CD4-positive, alpha-beta T cell treated with Interleukin-15 for 4 hours (primary cell): ENCODE measurements at regions not wholly inside any gene's neighbourhood (a gene's known extent, or its start where the extent isn't known, plus 50 kb on each side); places are given as distances from the start of the nearest gene placed in this dataset.
A peak's percentile ranks its signal among the peaks of the same experiment; 100 is the strongest.
"Not testable (repeated sequence)": the region's sequence is repeated elsewhere in the genome, so short reads cannot be mapped to it uniquely, and the experiment has no call there.

Source experiments
- DNase-seq: peaks from one replicate; pipeline ENCODE4 v3.0.0-alpha.2; 2020; ENCODE audit warnings: low spot score

DNA sequence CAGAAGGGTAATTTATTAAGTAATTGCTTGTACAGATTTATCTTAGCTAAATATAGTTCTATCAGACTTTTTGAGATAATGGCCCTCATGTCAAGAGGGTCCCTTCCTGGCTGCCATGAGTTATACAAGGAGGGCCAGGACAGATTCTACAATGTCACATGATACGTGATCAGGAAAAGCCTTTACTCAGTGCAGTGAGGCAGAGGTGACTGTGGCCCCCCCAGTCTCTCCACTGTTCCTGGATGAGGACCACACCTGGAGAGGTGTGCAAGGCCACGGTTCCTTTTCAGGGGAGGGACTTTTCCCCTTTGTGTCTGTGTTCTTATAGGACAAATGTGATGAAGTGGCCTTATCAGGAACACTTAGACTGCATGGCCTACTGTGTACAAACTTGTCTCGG lies 54.3 kb upstream of the LRCH1 start:
- DNase-seq: no peak

DNA sequence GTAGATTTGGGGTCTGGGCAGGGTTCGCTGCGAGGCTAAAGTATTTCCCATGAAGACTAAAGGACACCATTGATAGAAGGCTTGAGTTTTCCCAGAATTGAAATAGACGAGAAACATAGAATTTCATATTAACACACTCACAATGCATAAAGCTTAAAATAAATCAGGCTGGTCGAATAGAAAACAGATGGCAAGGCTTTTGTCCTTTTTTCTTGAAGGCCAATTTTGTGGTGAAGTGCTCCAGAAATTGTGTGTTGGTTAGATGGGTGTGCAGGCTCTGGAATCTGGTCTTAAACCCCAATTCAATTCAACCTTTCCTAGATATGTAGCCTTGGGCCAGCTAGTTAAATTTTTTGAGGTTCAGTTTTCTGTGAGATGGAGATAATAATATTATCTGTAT lies 56.9 kb upstream of the LRCH1 start:
- DNase-seq: no peak

DNA sequence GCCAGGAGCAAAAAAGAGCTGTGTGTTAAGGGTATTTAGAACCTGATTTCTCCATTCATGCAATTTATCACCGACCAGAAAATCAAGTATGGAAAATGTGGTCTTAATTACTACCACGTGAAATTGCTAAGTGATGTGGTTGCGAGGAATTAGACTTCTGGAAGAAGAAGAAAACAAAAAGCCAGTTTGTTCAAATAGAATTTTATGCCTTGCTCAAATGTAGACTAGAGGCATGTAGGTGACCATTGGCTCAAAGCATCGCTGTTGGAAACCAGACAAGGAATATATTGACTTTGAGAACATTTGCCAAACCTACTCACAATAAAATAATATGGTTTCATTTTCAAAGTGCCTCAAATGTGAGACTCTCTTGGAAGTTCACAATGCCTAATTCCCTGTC lies 57.3 kb upstream of the LRCH1 start:
- no peak for DNase-seq

DNA sequence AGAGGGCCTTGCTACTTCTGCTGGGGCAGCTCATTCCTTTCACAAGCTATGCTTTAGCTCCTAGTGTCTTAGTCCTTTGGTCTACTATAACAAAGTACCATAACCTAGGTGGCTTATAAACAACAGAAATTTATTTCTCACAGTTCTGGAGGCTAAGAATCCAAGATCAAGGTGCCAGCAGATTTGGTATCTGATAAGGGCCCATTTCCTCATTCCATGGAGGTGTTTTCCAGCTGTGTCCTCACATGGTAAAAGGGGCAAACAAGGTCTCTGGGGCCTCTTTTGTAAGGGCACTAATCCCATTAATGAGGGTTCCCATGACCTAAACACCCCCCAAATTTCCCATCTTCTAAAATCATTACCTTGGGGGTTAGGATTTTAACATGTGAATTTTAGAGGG lies 57.9 kb upstream of the LRCH1 start:
- no peak for DNase-seq

DNA sequence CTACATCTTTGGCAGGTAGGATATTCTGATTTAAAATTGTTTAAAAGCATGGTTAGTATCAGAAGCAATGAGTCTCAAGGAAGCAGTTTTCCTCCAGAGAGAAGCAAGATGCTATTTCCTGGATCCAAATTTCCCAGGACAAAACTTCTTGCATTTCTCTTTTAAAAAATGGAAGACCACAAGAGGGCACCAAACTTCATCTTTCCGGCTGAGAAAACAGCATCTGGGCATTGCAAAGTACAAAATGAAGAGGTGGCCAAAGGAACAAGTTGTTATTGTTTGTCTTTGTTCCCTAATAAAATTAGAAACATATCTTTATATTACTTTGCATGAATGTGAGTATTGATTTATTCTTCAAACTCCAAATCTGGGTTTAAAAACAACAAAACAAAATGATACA lies 60.0 kb upstream of the LRCH1 start:
- peak; percentile 33 for DNase-seq

DNA sequence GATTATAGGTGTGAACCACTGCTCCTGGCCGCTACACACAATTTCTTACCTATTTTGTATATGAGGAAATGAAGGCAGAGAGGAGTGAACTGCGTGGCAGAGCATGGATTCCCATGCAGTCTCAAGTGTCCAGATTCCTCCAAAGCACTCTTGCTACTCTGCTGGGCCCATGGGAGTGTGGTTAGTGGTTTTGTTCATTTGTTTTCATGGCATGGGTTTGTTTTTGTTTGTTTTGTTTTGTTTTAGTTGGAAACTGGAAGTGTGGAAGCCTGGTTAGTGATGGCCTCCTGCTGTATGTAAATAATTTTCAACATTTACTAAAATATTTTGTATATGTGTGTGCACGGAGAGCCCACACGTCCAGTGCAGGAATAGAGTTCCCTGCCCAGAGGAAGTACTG lies 61.3 kb upstream of the LRCH1 start:
- no peak for DNase-seq

DNA sequence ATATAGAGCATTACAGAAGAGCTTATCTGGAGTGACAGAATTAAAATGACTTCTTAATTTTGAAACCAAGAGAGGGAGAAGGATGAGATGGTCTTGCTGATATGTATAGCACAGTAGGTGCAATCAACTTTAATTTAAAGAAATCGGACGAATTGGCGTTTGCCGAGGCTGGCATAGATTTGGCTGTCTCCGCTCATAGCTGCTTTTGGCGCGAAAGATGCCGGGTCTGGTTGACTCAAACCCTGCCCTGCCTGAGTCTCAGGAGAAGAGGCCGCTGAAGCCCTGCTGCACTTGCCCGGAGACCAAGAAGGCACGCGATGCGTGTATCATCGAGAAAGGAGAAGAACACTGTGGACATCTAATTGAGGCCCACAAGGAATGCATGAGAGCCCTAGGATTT lies 62.3 kb upstream of the LRCH1 start:
- DNase-seq: not testable (repeated sequence)

DNA sequence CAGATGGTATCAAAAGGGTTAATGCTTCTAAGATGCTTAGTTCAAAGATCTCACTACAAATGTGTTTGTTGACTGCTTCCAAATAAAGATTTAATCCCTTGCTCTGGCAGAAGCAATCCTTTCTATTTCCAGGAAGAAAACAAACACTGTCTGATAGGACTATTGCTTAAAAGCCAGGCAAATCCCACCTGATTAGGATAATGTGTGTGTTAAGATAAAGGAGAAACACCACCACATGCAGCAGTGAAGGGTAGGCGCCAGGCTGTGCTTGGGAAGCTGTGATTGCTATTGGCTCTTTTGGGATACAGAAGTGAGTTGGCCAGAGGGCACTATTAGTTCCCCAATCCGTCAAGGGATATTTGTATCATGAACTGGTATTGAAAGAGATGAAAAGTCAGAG lies 62.8 kb upstream of the LRCH1 start:
- no peak for DNase-seq

DNA sequence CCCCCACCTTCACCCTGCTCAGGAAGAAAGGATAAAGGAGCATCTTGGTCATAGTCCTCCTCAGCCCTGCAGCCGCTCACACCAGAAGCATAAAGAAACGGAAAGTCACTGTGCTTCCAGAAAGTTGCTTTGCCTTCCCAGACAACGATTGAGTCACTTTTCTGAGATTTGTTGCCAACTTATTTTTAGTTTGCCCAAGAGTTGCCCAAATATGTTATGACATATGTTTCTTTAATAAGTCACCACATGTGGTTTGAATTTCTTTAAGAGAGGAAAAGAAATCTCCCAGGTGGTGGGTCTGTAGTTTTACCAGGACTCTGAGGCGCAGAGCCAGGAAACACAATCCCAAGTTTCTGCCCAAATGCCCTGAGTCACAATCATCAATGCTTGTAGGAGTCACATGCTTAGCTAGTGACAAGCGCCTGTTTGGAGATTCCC lies 63.4 kb upstream of the LRCH1 start:
- DNase-seq: no peak

DNA sequence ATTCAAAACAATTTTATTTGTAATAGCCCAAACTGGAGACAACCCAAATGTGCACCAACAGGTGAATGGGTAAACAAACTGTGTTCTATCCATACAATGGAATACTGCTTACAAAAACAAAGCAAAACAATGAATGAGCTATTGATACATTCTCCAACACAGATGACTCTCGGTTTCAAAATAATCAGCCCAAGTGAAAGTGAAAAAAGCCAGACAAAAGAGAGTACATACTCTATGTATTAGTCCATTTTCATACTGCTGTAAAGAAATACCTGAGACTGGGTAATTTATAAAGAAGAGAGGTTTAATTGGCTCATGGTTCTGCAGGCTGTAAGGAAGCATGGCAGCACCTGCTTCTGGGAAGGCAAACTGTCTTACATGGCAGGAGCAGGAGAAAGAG lies 65.2 kb upstream of the LRCH1 start:
- DNase-seq: no peak

DNA sequence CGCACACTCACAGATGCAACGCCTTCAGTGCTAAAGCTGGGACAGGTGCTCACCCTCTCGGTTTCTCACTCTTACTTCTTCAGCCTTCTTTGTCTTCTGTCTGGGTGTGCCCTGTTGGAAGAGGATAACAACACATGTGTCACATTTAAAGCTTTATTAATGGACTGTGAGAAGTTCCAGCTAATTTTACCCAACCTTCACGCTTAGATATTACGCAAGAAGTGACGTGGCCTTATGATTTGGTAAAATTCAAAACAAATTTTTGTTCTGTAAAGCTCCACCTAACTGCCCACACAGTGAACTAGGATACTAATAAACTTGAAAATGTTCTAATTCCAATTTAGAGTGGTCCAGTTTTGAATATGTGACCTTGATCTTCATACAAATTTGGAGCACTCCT lies 66.7 kb upstream of the LRCH1 start:
- DNase-seq: no peak

DNA sequence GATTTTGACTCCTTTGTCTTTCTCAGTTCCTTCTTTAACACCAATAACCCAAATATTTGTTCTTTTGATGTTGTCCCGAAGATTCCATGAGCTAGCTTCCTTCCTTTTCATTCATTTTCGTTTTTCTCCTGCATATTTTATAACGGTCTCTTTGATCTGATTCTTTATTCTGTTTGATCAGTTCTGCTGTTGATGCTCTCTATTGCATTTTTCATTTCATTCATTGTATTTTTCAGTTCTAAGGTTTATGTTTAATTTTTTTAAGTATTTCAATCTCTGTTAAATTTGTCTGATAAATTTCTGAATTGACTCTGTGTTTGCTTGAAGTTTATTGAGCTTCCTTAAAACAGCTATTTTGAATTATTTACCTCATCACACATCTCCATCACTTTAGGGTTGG lies 68.4 kb upstream of the LRCH1 start:
- DNase-seq: no peak

DNA sequence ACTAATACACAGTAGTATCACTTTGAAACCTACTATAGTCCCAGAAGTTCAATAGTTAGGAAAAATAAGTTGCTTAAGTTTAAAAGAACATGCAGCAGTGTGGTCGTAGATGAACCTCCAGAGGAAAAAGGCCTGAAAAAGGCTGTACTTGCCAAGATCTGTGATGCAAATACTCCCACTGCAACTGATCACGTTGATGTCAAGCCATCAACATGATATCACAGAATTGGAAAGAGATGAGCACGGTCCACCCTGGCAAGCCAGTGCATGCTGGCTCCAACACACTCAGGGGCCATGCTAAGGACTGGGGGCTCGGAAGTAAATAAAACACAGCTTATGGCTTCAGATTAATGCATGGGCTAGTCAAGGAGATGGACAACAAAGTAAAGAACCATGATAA lies 71.8 kb upstream of the LRCH1 start:
- DNase-seq: no peak

DNA sequence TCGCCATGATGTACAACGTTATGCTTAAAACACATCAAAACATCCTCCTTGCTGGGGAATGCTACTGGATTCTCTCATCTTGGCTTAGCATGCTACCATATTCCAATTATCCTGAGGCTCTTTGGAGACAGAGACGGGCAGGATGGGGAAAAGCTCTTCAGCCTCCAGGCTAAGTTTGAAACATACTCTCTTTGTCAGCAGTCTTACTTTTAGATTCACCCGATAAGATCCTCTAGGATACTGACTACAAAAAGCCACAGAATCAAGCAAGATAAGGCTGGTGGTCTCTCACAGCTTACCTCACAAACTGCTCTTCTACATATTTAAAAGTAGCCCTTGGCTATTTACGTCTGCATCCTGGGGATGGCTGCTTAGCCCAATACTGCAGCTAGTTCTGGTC lies 72.8 kb upstream of the LRCH1 start:
- no peak for DNase-seq

DNA sequence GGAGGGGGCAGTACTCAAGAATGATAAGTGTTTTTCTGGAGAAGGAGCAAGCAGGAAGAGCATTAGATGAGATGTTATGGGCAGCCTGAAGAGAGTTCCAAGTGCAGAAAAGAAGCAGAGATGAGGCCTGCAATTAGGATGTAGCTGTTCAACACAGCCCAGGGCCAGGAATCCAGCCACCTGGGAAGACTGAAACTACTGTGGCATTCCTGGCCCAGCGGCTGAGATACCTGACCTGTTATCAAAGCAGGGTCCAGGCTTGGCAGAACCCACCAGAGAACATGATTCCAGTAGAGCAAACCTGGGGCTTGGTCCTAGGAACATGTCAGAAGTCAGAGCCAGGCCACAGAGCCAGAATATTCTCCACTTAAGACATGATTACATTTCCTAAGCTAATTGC lies 73.3 kb upstream of the LRCH1 start:
- no peak for DNase-seq

DNA sequence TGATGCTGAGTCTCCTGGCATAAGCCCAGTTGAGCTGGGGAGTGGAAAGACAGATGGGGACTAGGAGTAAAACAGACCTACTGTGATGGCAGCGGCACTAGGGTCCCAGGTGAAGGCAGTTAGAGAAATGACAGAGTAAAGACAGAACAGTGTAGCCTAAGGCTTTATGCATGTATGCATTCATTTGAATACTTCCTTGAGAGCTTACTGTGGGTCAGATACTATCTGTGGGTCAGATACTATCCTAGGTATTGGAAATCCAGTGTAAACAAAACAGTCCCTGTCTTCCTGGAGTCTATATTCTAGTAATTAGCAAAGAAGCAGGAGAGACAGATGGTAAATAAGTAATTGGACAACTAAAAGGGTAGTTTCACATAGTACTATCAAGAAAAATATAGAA lies 73.7 kb upstream of the LRCH1 start:
- no peak for DNase-seq

DNA sequence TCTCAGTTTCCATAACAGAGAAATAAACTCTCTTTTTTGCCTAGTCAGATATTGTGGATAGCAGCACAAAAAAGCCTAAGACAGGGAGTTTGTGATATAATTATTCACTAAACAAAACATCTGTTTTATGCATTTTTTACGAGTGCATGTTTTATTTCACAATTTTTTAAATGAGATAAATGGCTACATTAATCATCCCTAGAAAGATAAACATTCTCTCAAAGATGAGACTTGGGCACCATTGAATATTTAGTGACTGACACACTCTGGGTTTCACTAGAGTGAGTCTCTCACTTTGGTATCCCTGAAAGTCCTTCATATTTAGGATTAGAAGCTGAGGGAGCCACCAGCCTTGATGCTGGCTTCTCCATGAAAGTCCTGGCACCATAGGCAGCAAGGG lies 74.3 kb upstream of the LRCH1 start:
- DNase-seq: no peak

DNA sequence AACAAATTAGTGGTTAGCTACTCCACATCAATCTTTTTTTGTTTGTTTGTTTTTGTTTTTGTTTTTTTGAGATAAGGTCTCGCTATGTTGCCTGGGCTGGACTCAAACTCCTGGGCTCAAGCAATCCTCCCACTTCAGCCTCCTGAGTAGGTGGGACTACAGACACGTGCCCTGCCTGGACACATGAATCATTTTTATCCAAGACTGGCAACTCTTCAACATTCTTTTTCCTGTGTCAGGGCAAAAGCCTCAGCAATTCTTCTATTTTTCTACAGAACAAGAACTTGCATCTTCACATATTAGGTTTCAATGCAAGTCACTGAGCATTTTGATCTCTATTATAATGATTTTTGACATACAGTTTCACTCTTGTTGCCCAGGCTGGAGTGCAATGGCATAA lies 76.8 kb upstream of the LRCH1 start:
- no peak for DNase-seq

DNA sequence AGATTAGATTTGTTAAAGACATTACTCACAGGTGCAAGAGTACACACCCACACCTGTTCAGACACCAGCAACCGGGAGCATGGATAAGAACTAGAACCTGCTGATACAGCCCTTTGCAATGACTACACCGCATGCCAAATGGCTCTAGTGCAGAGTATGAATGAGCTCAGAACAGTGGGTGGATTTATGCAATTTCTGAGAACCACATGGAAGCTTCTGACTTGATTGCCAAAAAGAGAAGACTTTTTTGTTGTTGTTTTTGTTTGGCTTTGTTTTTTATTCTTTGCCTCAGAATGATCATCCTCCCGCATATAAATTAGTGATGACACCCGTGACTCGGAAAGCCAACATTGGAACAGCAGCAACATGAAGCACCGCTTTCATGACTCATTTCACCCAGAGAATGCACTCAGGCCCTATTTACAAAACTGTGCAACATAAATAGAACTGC lies 77.4 kb upstream of the LRCH1 start:
- DNase-seq: no peak

DNA sequence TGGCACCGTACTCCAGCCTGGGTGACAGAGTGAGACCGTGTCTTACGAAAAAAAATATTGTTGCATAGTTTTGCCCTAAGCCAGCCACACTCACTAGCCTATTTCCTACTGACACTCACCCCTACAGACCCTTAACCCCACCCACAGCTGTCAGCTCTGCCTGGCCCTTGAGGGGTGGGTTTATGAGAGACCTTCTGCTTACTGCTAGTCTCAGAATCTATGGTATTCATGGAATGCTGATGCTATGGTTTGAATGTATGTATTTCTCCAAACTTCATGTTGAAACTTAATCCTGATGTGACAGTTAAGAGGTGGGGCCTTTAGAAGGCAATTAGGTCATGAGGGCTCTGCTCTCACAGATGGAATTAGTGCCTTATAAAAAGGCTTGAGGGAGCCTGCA lies 79.2 kb upstream of the LRCH1 start:
- DNase-seq: no peak

DNA sequence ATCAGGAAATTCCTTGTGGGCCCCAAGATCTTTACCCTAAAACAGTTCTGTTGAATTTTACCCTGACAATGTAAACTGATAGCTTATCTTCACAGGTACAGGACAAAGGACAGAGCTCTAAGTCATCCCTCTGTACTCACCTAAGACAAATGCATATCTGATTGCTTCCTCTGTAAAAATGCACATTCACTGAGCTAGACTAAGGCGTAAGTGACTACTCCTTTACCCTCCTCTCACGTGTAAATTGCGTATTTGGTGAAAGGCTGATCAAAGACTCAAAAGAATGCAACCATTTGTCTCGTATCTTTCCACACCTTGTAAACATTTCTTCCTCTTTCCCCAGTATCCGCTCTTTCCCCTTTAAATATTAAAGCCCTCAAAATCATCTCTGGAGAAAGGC lies 80.6 kb upstream of the LRCH1 start:
- no peak for DNase-seq

DNA sequence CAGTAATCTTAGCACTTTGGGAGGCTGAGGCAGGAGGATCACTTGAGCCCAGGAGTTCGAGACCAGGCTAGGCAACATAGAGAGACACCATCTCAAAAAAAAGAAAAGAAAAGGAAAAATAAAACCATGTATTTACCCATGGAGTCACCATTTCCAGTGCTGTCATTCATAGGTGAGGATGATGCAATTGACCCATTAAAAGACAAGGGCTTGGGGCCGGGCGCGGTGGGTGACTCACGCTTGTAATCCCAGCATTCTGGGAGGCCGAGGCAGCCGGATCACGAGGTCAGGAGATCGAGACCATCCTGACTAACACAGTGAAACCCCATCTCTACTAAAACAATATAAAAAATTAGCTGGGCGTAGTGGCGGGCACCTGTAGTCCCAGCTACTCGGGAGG lies 82.6 kb upstream of the RUBCNL start:
- DNase-seq: not testable (repeated sequence)

DNA sequence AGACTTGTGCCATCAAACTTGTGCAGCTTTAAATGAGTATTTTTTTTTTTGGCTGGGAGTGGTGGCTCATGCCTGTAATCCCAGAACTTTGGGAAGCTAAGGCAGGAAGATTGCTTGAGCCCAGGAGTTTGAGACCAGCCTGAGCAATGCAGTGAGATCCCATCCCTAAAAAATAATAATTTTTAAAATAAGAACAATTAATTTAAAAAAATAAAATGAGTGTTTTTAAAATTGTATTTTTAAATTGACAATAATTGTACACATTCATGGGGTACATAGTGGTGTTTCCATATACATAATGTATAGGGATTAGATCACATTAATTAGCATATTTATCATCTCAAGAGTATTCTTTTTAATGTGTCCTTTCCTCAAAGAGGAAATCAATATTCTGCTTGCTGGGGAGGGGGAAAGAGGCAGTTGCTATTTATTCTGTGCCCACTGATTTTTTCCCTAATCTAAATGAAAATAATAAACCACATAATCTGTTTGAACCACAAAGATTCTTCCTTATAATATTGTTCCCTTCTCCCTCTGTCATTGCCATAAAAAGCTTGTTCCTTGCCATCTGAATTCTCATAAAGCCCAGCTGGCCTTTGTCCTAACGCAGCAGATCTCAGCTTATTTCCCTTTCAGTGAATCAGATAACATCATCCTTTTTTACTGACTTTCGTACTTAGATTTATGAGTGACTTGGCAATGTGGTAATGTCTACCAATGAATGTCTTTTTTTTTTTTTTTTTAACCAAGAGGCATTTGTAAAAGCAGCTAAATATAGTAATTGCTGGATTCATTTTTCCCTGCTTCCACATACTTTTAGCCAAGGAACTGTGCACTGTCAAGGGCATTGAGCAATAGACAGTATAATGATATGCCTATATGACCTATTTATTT lies 81.8 kb upstream of the RUBCNL start:
- no peak for DNase-seq

DNA sequence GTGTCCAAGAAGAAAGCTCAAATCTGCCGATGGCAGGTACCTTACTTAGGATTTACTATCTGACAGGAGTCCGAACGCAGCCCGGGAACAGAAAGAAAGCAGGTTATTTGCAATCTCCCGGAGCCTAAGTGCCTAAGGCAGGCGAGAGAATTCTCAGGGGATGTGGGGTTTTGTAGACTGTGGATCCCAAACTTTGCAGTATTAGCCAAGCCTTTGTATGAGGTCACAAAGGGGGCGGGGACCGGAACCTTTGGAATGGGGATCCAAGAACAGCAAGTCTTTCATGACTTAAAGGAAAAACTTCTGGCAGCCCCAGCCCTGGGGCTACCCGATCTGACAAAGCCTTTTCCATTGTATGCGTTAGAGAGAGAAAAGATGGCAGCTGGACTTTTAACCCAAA lies 80.6 kb upstream of the RUBCNL start:
- DNase-seq: not testable (repeated sequence)
